ENCODE measurements at regions not wholly inside any gene's neighbourhood (a gene's known extent, or its start where the extent isn't known, plus 50 kb on each side); places are given as distances from the start of the nearest gene placed in this dataset.

GRCh38 chr6:100986921-100987320, 105.8 kb upstream of the ASCC3 start:
- no peak for TF ChIP-seq CTCF (IDR thresholded peaks at IDR 0.05)
- no peaks in the 10 kb centered on the region for H3K4me1 ChIP-seq (ENCODE audit: low read depth)
- ATAC-seq (no peak), DNase-seq (no peak)
- no peaks in the 10 kb centered on the region for H3K9me3 ChIP-seq
- intact Hi-C loops (cut with DNase I, micrococcal nuclease): no loop called here
- H3K36me3 ChIP-seq (ENCODE audit: low read depth): no peaks in the 10 kb centered on the region
- no peak overlapping the region for H3K4me3 ChIP-seq

GRCh38 chr6:100987556-100987955, 106.4 kb upstream of the ASCC3 start:
- DNase-seq: no peak
- Histone ChIP-seq H3K4me3 (no peak overlapping the region), H3K9me3 (no peaks in the 10 kb centered on the region), H3K36me3 (ENCODE audit: low read depth) (no peaks in the 10 kb centered on the region), H3K4me1 (ENCODE audit: low read depth) (no peaks in the 10 kb centered on the region)
- ATAC-seq: no peak
- no peak for TF ChIP-seq CTCF (IDR thresholded peaks at IDR 0.05)
- intact Hi-C loops (cut with DNase I, micrococcal nuclease): no loop called here

GRCh38 chr6:100988391-100988984, 107.4 kb upstream of the ASCC3 start:
- intact Hi-C loops (cut with DNase I, micrococcal nuclease): no loop called here
- DNase-seq (no peak), ATAC-seq (no peak)
- no peak for TF ChIP-seq CTCF (IDR thresholded peaks at IDR 0.05)
- no peaks in the 10 kb centered on the region for H3K9me3 ChIP-seq
- no peaks in the 10 kb centered on the region for H3K36me3 ChIP-seq (ENCODE audit: low read depth)
- no peak overlapping the region for H3K4me3 ChIP-seq
- H3K4me1 ChIP-seq (ENCODE audit: low read depth): no peaks in the 10 kb centered on the region

GRCh38 chr6:100990070-100990469, 108.9 kb upstream of the ASCC3 start:
- ATAC-seq (no peak), DNase-seq (no peak)
- no peaks in the 10 kb centered on the region for H3K36me3 ChIP-seq (ENCODE audit: low read depth)
- no peak overlapping the region for H3K4me3 ChIP-seq
- no peaks in the 10 kb centered on the region for H3K4me1 ChIP-seq (ENCODE audit: low read depth)
- no peaks in the 10 kb centered on the region for H3K9me3 ChIP-seq
- no peak for TF ChIP-seq CTCF (IDR thresholded peaks at IDR 0.05)
- intact Hi-C loops (cut with DNase I, micrococcal nuclease): no loop called here

GRCh38 chr6:100996409-100996808, 115.3 kb upstream of the ASCC3 start:
- H3K4me1 ChIP-seq (ENCODE audit: low read depth): peaks cover 6% of the 10 kb centered on the region
- no peaks in the 10 kb centered on the region for H3K36me3 ChIP-seq (ENCODE audit: low read depth)
- ATAC-seq: no peak
- no peak overlapping the region for H3K4me3 ChIP-seq
- intact Hi-C loops (cut with DNase I, micrococcal nuclease): no loop called here
- H3K9me3 ChIP-seq: no peaks in the 10 kb centered on the region
- no peak for DNase-seq
- no peak for TF ChIP-seq CTCF (IDR thresholded peaks at IDR 0.05)

GRCh38 chr6:100998111-100998510, 117.0 kb upstream of the ASCC3 start:
- no peak for TF ChIP-seq CTCF (IDR thresholded peaks at IDR 0.05)
- no peak for ATAC-seq
- no peaks in the 10 kb centered on the region for H3K36me3 ChIP-seq (ENCODE audit: low read depth)
- intact Hi-C loops (cut with DNase I, micrococcal nuclease): no loop called here
- DNase-seq: no peak
- peaks cover 3% of the 10 kb centered on the region for H3K9me3 ChIP-seq
- H3K4me3 ChIP-seq: no peak overlapping the region
- H3K4me1 ChIP-seq (ENCODE audit: low read depth): peaks cover 6% of the 10 kb centered on the region

All from mucosa of descending colon (tissue), 3 donors.